Muscle layer of duodenum (tissue), 2 donors: ENCODE measurements at regions not wholly inside any gene's neighbourhood (a gene's known extent, or its start where the extent isn't known, plus 50 kb on each side); places are given as distances from the start of the nearest gene placed in this dataset.

Experiments
- H3K27ac ChIP-seq: one replicate; pipeline ENCODE4 v1.7.0; 2013; ENCODE audit warnings: mild to moderate bottlenecking, low read length
- H3K27me3 ChIP-seq: one replicate; pipeline ENCODE4 v1.7.0; 2013; ENCODE audit warnings: low read depth, mild to moderate bottlenecking, control low read depth, low read length
- H3K36me3 ChIP-seq, 2 donors: one replicate each; pipeline ENCODE4 v1.7.0; 2013; ENCODE audit warnings: low read length in 2 of 2, control low read depth in 1 of 2, mild to moderate bottlenecking in 1 of 2; ENCODE audit not compliant: insufficient read depth in 2 of 2, control insufficient read depth in 1 of 2
- H3K4me1 ChIP-seq, 2 donors: one replicate each; pipeline ENCODE4 v1.7.0; 2013; ENCODE audit warnings: low read length in 2 of 2, mild to moderate bottlenecking in 2 of 2, control low read depth in 1 of 2, moderate library complexity in 1 of 2; ENCODE audit not compliant: insufficient read depth in 2 of 2, control insufficient read depth in 1 of 2
- H3K4me3 ChIP-seq, 2 donors: one replicate each; pipeline ENCODE4 v1.7.0; 2013; ENCODE audit warnings: low read length in 2 of 2, low read depth in 1 of 2, mild to moderate bottlenecking in 1 of 2
- H3K9me3 ChIP-seq, 2 donors: one replicate each; pipeline ENCODE4 v1.7.0; 2013; ENCODE audit warnings: low read length in 2 of 2, control low read depth in 1 of 2, mild to moderate bottlenecking in 1 of 2; ENCODE audit not compliant: control insufficient read depth in 1 of 2
- donor health status: healthy.

DNA sequence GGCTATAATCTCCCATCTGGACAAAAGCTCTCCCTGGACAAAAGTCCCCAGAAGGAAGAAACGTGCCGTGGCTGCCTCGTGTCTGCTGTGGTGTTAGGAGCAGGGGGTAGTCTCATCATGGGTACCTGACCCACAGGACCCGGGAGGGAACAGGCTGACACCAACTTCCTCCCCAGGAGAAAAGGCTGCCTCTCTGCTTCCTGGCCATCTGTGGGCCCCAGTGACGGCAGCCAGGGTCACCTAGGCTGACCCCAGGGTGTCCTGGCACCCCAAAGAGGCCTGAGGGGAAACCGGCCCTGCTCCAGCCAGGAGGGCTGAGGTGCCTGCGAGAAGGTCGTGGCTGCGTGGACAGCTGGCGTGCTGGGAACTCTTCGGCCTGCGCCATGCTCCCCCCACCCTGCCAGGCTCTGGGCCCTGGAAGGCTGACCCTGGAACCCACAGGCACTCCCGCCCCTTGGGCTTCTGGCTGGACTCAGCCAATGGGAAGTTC is 133.9 kb downstream of the RFLNA start:
- H3K27me3 ChIP-seq: no peaks in the 10 kb centered on the region
- H3K4me1 ChIP-seq: peaks cover 11 to 49% of the 10 kb centered on the region in 2 donors
- H3K27ac ChIP-seq: peak overlapping the region; percentile 49
- H3K36me3 ChIP-seq: peaks cover 34 to 50% of the 10 kb centered on the region in 2 donors
- H3K4me3 ChIP-seq: no peak overlapping the region
- no peaks in the 10 kb centered on the region for H3K9me3 ChIP-seq

DNA sequence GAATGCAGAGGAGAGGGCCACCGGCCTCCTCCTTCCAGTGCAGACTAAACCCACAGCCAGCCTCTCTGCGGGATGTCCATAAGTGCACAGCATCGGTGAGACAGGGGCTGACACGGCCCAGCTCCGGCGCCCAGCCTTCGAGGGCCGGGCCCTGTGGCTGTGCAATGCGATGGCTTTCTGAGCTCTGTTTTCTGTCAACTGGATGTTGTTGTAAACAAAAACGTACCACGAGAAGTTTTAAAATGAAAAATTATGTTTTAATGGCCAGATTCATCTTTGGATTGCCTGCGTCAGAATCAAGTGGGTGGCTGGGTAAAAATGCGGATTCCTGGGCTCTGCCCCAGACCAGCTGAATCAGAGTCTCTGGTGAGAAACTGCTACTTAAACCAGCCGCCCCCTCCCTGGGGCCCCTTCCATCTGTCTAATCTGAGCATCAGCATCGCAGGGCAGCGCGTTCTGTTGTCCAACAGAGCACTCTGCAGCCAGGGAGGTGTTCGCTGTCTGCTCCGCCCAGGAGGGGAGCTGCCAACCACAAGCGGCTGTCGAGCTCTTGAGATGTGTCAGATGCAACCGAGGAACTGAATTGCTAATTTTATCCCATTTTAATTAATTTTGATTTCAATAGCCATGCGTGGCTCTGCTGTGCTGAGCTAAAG is 133.4 kb downstream of the RFLNA start:
- Histone ChIP-seq H3K4me3 (no peak overlapping the region), H3K9me3 (no peaks in the 10 kb centered on the region), H3K27ac (peak overlapping the region; percentile 49), H3K27me3 (no peaks in the 10 kb centered on the region), H3K36me3 (peaks cover 34 to 47% of the 10 kb centered on the region in 2 donors), H3K4me1 (peaks cover 17 to 51% of the 10 kb centered on the region in 2 donors)

DNA sequence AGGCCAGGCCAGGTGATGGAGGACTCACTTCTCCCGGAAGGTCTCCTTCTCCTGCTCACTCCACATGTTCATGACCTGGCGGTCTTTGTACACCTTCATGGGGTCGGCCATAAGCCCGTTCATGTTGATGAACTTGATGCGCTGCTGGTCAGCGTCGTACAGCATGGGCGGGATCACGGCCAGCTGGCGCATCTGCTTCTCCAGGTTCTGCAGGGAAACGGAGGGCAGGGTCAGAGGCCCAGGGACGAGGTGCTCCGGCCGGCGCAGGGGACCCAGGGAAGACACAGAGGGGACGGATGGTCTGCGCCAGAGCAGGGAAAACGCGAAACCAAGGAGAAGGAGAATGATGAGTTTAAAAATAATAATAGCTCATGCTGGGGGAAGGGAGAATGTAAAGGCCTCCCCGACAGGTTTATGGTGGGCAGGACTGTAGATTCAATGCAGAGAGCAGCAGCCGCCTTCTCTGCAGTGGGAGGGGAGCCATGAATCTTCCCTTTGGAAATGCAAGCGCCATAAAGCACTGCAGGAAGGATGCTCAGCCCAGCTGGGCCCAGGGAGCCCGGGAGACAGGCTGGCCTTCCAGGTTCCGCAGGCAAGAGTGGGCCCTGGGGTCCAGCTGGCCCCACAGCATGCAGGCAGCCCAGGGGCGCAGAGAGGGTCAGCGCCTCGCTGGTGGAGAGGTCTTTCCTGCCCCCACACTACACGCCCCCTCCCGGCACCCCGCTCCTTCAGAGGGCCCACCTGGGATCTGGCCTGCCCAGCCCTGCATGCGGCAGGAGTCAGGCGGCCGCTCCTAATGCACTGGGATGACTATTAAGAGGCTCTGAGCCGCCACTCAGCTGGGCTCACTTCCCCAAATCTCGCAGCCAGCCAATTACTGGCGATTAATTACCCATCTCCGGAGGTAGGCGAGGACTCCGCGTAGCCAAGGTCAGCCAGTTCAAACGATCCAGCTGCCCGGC is 132.0 kb downstream of the RFLNA start:
- H3K4me1 ChIP-seq: peaks cover 18 to 52% of the 10 kb centered on the region in 2 donors
- peak overlapping the region; percentile 45 for H3K27ac ChIP-seq
- H3K36me3 ChIP-seq: peaks cover 34 to 44% of the 10 kb centered on the region in 2 donors
- no peaks in the 10 kb centered on the region for H3K9me3 ChIP-seq
- no peak overlapping the region for H3K4me3 ChIP-seq
- H3K27me3 ChIP-seq: no peaks in the 10 kb centered on the region

DNA sequence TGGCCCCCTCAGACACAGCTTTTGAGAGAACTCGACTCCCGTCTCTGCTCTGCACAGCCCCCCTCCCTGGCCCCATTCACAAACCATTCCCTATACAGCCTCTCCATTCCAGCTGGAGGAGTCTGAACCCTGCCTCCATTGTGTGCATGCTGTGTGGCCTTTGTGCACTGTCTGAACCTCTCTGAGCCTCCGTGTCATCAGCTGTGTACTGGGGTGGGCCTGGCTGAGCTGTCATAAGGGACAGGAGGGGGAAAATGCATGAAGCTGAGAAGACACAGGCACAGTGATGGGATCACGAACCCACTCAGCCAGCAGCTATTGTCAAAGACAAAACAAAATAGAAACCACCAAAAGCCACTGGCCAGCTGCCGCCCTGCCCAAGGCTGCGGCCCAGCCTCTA is 130.8 kb downstream of the RFLNA start:
- Histone ChIP-seq H3K4me3 (no peak overlapping the region), H3K27ac (no peak overlapping the region), H3K36me3 (peaks cover 31 to 44% of the 10 kb centered on the region in 2 donors), H3K27me3 (no peaks in the 10 kb centered on the region), H3K9me3 (no peaks in the 10 kb centered on the region), H3K4me1 (peaks cover 18 to 62% of the 10 kb centered on the region in 2 donors)

DNA sequence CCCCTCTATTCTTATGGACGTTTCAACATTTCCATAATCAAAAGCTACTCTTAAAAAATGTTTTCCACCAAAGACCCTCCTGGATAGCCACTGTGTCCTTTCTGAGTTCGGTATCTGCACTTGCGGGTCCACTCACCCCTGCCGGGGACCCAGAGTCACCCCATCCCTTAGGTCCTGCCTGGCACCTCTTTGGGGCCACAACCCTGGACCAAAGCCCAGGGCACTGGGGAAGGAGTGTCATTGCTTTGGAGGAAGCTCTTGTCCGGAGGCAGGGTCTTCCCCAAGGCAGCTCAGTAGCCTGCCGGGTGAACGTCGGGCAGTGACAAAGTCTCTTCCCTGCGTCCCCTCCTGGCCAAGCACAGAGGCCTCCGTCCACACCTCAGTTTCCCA is 129.6 kb downstream of the RFLNA start:
- Histone ChIP-seq H3K36me3 (peaks cover 27 to 38% of the 10 kb centered on the region in 2 donors), H3K27me3 (no peaks in the 10 kb centered on the region), H3K9me3 (no peaks in the 10 kb centered on the region), H3K4me3 (no peak overlapping the region), H3K4me1 (peaks cover 18 to 67% of the 10 kb centered on the region in 2 donors), H3K27ac (no peak overlapping the region)

DNA sequence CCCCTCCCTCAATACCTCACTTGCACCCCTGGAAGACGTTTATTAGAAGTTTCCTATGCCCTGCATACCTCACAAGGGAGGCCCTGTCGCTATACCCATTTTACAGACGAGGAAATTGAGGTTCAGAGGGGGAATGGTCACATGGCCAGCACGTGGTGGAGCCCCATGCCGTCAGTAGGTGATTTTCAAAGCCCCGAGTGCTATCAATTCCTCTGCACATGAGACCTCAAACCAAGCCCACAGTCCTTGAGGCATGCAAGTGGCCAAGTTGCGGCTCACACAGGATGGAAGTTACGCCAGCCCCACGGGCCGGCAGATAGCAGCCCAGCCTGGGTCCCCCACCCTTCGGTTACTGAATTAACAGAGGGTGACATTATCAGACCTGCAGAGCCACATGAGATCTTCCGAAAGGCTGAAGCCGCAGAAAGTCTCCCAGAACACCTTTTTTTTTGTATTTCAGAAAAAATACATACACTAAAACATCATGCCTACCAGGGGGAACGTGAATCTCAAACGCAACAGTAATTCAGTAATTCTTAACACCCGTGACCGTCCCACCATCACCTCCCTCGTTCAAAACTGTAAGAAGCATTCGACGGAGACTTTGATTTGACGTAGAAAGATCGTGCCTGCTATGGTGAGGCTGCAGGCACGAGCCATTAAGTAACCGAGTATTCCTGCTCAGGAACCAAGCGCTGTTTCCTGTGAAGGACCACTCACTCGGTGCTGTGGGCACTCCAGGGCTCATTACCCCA is 129.0 kb downstream of the RFLNA start:
- H3K36me3 ChIP-seq: peaks cover 30 to 35% of the 10 kb centered on the region in 2 donors
- no peaks in the 10 kb centered on the region for H3K9me3 ChIP-seq
- H3K27ac ChIP-seq: peak overlapping the region; percentile 89
- peaks cover 15 to 62% of the 10 kb centered on the region in 2 donors for H3K4me1 ChIP-seq
- H3K27me3 ChIP-seq: no peaks in the 10 kb centered on the region
- peak overlapping the region in 1 of 2 donors; percentile 27 for H3K4me3 ChIP-seq

DNA sequence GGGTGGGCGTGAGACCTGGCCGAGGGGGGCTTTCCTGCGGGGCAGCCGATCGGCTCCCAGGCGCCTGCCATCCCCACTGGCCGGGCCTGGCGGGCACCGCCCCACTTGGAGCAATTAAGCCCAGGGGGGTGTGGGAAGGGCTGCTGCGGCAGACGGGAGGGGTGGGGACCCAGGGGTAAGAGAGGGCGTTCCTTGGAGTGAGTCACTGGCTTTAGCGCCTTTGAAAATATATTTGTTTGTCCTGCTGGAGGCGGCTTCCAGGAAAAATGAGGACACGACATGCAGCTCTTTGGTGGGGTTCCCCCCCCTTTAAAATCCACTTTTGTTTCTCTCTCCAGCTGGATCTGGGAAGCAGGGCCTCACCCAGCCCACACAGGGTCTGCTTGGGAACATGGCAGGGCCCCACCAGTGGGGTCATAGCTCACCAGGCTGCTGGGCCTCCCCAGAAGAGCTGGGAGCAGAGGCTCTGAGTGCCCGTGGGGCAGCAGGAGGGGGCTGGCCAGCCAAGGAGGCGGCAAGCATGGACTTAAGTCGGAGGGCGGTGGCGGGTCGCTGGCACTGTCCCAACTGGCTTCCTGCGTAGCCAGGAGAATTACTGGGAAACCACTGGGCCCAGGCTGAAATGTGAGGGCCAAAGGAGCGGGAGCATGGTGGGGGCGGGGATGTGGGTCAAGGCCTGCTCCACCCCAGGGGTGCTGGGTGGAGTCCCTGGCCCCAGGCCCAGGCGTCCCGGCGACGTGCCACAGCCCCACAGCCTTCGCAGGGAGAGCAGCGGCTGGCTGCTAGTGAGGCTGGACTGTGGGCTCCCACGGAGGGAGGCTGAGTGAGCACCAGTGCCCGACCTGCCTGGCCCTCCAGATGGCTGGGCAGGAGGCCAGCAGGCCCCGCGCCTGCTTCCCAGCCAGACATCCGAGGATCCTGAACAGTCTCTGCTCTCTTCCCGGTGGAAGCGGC is 128.0 kb downstream of the RFLNA start:
- Histone ChIP-seq H3K4me1 (peaks cover 9 to 51% of the 10 kb centered on the region in 2 donors), H3K4me3 (peak overlapping the region in 1 of 2 donors; percentile 27), H3K27me3 (no peaks in the 10 kb centered on the region), H3K27ac (peak overlapping the region; percentile 89), H3K9me3 (no peaks in the 10 kb centered on the region), H3K36me3 (peaks cover 31 to 35% of the 10 kb centered on the region in 2 donors)

DNA sequence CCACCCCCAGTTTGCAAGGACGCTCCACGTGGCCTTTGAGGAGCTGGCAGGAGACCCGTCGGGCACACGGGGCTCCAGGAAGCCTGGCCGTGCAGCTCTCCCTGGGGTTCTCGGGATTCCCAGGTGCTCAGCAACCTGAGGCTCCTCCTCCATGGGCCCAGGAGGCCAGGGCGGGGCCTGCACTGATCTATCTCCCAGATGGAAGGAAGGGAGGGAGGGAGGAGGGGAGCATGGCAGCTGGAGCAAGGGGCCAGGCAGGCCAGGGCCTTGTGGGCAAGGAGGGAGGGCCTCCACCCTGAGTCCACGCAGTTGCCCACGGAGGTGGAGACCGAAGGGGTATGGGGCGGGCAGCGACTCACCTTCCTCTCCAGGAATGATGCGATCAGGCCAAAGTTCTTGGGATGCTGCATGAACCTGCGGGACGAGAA is 127.3 kb downstream of the RFLNA start:
- peak overlapping the region; percentile 68 for H3K27ac ChIP-seq
- H3K4me3 ChIP-seq: no peak overlapping the region
- H3K36me3 ChIP-seq: peaks cover 31 to 35% of the 10 kb centered on the region in 2 donors
- H3K9me3 ChIP-seq: no peaks in the 10 kb centered on the region
- no peaks in the 10 kb centered on the region for H3K27me3 ChIP-seq
- peaks cover 9 to 44% of the 10 kb centered on the region in 2 donors for H3K4me1 ChIP-seq

DNA sequence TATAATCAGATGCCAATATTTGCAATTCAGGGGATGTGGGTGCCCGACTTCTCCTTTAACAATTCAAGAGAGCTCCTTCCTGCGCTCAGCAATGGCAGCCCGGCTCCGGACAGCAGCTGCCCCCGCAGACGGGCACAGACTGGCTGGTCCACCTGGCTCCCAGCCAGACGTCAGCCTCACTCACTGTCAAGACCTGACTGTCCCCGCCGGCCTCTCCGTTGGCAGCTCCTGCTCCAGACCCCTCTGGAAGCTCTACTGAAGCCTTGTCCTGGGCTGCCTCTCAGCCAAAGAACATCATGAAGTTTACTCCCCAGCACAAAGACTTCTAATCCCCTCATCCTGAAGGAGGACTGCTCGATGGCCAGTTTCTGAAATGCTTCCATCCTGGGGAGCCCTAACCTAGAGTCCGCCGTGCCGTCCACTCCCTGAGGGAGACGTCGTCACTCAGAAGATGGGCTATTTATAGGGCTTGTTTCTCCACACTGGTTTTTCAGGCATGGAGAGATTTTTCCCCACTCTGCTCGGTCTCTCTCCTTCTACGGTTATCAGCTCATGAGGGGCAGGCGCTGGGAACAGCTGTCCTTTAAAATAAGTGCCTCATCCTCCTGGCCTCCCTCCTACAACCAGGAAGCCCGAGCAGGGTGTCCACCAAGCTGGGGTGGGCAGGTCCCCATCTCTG is 126.2 kb downstream of the RFLNA start:
- H3K4me3 ChIP-seq: no peak overlapping the region
- peak overlapping the region; percentile 68 for H3K27ac ChIP-seq
- H3K9me3 ChIP-seq: no peaks in the 10 kb centered on the region
- peaks cover 27 to 29% of the 10 kb centered on the region in 2 donors for H3K36me3 ChIP-seq
- H3K4me1 ChIP-seq: peaks cover 9 to 37% of the 10 kb centered on the region in 2 donors
- H3K27me3 ChIP-seq: no peaks in the 10 kb centered on the region
